ENCODE measurements at regions not wholly inside any gene's neighbourhood (a gene's known extent, or its start where the extent isn't known, plus 50 kb on each side); places are given as distances from the start of the nearest gene placed in this dataset.
"Not testable (repeated sequence)": the region's sequence is repeated elsewhere in the genome, so short reads cannot be mapped to it uniquely, and the experiment has no call there.

DNA sequence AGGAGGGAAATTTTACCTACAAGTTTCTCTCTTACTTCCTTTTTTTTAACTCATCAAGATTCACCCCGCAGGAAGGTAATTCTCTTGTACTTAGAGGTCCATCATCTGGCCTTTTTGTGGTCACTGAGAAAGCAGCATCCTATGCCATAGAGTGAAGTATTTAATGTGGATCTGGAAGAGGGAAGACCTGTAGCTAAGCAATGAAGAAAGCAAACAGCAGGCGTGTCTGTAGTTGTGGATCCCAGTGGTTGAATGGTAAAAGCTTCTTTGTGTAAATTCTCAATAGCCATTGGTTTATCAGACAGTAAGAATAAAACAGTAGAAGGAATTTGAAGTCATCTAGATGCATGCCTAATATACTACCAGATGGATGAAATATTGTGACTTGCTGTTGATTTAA, 196.4 kb downstream of the ANKRD7 start:
- DNase-seq: no peak

DNA sequence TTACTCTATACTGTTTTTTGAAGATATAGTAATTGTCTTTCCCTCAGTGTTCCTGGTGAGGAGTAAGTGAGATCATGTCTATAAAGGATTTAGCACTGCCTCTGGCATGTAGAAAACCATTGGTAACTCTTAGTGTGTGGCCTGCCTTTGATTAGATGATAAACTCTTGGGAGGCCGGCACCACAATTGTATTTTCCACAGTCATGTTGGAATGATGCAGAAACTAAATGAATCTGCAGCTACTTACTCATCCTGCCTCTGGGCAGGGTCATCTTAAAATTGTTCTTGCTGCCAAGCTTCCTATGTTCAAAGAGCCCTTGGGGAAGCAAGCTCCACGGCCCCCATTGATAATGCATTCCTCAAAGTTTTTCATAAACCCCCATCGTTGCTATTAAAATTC, 204.6 kb downstream of the ANKRD7 start:
- DNase-seq: no peak

DNA sequence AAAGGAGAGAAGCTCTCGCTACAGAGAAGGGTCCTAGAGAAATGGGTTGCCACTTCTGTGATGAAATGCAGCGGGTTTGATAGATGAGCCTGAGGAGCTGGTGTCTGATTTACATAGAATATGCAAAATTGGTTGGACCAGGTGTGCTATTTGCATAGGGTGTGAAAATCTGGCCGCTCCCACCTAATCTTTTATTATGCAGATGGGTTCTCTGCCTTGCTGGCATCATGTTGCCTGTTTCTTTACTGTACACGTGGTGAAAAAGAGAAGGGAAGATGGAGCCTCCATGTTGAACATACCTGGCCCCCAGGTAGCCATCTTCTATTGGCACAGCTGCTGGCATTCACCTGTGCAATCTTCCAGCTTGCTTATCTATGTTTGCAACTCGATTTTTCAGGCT, 212.2 kb downstream of the ANKRD7 start:
- no peak for DNase-seq

DNA sequence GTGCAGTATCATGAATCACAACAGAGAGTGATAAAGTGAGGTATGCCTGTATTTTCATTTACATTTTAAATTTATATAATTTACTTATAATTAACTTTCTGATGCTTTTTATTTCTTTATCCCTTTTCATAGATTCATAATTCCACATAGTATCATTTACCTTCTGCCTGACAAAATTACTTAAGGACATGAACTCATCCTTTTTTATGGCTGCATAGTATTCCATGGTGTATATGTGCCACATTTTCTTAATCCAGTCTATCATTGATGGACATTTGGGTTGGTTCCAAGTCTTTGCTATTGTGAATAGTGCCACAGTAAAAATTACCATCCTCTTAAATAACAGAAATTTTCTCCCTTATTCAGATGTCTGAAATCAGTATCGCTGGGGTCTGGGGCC, 224.5 kb downstream of the ANKRD7 start:
- DNase-seq: not testable (repeated sequence)

- no peak for DNase-seq
Measured at GRCh38 chr7:118449797-118450567, 225.5 kb downstream of the ANKRD7 start.

DNA sequence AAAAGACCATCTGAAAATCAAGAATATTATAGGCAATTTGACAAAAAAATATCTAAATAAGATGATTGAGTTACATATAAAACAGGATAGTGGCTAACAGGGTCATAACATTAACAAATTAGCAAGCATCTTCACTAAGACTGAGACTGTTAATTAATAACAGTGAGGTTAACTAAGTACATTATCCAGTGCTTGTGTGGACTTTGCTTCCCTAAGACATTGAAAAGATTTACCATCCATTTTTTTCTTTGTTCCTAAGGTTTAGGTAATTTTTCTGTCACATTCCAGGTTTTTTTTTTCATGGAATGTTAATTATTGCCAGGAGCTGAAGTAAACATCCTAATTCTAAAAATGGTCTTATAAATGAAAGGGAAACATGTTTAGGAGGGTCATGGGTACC, 227.6 kb downstream of the ANKRD7 start:
- no peak for DNase-seq

GRCh38 chr7:118467381-118467780, 242.9 kb downstream of the ANKRD7 start:
- DNase-seq: no peak

DNA sequence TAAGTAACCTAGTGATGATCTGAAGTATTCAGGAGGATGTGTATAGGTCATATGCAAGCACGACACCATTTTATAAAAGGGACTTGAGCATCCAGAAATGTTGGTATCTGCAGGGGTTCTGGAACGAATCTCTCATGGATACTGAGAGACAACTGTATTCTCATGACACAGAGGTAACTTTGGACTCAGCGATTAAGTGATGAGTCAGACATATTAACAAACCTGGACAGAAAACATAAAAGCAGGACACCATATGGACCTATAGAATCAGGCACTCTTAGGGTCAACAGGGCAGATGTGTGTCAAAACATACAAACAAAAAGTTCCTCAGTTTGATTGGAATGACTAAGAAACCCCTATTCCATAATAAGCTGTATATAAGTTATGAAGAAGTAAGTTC, 248.1 kb downstream of the ANKRD7 start:
- no peak for DNase-seq

DNA sequence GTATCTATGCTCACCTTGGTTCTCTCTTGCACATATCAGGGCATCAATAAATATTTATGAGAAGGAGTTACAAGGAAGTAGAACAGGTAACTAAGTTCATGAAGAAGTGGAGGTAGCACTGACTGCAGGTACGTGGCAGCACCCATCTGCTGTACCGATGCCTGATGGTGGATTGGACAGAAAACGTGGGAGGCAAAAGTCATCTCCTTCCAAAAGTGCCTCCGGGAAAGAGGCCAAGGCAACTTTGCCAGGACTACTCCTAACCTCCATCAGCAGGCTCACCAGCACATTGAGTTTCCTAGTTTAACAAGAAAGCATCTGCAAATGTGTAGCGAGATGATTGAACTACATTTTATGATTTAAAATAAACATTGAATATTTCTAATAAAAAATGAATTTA, 248.8 kb downstream of the ANKRD7 start:
- no peak for DNase-seq

DNA sequence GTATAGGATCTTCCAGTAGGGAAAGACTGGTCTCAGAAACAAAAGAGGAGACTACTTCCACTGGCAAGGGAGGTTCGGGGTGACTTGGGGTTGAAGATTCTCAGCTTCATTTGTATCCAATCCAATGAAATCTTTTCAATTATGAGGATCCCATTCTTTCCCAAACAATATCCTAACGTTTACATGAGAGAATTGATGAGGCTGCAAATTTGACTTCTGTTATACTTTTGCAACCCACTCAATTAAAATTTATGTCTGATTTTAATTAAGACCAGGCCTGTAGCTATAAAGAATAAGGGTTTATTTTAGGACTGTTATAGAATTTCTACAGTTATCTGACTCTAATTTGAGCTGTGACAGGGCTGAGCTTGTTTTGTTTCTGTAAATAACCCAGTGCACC, 251.5 kb downstream of the ANKRD7 start:
- no peak for DNase-seq

- no peak for DNase-seq
Measured at GRCh38 chr7:118477036-118477435, 252.5 kb downstream of the ANKRD7 start.

GRCh38 chr7:118478236-118478635, 253.7 kb downstream of the ANKRD7 start:
- no peak for DNase-seq

DNA sequence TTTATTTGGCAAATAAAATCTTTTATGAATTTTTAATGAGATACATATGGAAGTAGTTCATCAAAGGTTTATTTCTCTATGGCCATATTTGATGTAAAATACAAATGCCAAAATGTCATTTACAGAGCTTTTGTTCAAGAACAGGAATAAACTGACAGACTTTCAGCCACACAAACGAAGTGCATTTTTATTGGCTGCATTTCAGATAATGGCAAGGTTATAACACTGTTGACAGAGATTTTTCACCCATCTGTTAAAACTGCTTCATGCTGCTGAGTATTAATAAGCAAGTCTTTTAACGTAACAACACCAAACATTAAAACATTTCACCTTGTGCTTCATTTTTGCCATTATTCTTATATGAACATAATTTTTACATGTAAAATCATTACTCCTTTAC, 254.4 kb downstream of the ANKRD7 start:
- DNase-seq: no peak

DNA sequence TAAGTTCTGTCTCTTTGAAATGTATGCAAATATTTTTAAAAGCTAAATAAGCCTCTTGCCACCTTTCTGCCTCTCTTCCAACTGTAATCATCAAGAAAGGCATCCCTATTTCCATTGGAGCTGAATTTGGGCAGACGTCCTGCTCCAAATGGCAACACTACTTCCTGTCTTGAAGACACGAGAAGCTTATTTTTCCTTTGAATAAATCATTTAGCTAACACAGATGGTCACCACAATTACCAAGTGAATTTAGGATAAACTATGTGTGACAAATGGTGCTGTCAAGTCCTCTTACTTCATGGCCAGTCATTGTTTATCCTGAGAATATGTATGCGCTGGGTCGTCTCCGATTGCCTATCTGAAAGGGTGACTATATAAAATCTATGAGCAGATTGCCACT, 268.0 kb downstream of the ANKRD7 start:
- DNase-seq: no peak

DNA sequence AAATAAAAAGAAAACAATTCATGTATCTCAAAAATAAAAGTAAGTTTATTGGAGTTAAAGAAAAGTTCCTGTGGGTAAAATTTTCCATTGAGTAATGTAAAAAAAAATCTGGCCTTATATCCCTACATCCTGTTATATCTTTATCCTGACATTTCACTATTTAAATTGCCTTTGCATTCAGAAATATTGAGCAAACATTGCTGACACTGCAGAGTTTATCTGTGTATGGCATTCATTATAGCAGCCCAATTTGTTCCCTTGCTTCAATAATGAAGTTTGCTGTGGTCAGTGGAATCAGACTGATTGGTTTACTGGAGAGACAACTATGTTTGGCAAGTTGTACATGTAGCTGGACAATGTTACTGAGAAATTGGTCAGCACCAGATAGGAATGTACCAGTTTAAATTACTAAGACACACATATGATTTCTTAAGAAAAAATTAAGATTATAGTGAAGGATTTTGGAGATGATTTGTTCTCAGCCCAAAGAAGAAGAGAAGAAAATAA, 271.7 kb downstream of the ANKRD7 start:
- DNase-seq: no peak

DNA sequence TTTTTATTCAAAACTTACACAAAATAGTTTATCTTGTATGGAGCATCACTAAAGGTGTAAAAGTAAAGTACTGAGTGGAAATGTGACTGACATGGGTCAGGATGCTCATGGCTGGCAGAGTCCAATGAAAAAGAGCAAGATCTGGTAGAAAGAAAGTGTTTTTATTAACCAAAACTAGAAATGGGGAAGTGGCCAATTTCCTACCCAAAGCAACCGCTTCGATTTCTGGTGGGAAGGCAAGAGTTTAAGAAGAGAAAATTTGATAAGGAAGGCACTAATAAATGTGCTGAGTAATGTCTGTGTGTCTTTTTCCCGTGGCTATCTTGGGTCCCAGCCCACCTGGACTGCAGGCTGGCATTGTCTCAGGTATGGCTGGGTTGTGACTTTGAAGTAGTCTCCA, 277.7 kb downstream of the ANKRD7 start:
- no peak for DNase-seq

GRCh38 chr7:118511146-118511545, 286.6 kb downstream of the ANKRD7 start:
- DNase-seq: no peak

DNA sequence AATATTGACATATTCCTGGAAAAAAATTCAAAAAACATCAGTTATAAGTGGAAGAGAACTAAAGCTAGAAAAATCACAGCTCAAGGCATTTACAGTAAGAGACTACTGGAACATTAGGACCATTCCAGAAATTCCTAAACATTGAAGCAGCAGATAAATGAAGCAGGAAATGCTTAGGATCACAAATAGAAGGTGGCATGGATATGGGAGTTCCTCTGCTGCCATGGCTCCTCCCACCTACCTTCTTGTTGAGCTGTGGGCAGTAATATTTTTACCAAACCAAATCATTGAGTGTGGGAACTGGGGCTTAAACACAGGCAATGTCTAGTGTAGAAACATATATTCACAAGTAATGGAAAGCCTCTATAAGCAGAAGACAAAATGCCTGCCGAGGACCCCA, 292.8 kb downstream of the ANKRD7 start:
- DNase-seq: no peak

- DNase-seq: no peak
Measured at GRCh38 chr7:118525020-118525419, 300.5 kb downstream of the ANKRD7 start.

DNA sequence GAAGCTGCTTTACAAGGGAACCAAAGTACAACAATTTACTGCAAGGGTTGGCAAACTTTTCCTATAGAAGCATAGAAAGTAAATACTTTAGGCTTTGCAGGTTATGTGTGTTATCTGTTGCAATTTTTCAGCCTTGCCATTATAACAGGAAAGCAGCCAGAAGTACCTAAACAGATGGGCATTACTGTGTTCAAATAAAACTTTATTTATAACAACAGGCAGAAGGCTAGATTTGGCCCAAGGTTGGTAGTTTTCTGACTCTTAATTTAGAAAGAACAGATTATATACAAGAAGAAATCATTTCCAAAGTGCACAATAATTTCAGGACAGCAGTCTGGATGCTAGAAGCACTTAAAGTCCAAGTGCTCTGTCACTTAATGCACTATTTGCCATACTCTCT, 307.1 kb downstream of the ANKRD7 start:
- no peak for DNase-seq

DNA sequence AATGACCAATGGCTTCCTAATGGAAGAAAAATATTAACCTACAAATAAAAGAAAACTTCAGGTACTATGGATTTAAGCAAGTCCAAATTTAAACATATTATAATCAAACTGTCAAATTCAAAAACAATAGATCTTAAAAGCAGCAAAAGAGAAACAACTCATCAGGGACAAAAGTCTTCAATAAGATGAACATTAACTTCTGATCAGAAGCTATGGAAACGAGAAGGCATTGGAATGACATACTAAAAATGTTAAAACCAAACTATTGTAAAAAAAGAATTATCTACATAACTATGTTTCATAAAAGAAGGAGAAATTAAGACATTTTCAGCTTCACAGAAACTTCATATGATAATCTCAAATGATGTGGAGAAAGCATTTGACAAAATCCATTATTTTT, 334.7 kb downstream of the ANKRD7 start:
- DNase-seq: no peak

- no peak for DNase-seq
Measured at GRCh38 chr7:118563311-118563710, 338.8 kb downstream of the ANKRD7 start.

DNA sequence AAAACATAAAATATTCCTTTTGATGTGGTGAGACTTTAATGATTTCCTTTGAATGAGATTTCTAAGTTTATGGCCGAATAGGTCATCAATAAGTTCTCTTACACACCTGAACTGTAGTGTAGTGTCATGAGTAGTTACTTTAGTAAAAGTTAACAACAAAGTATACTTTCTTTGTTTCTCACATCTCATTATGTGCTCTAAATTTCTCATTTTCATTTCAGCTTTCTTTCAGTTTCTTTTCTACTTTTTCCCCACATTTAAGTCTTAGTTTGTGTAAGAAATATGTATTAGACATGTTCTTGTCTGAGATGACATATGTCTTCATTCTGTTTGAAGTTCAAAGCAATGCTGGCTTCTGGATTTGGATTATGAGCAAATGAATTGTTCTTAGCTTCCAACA, 348.1 kb downstream of the ANKRD7 start:
- DNase-seq: no peak

- DNase-seq: no peak
Measured at GRCh38 chr7:118573085-118573484, 348.6 kb downstream of the ANKRD7 start.

- DNase-seq: no peak
Measured at GRCh38 chr7:118575393-118575948, 351.0 kb downstream of the ANKRD7 start.
